HG03139 (cell line): ENCODE measurements at regions not wholly inside any gene's neighbourhood (a gene's known extent, or its start where the extent isn't known, plus 50 kb on each side); places are given as distances from the start of the nearest gene placed in this dataset.
"Not testable (repeated sequence)": the region's sequence is repeated elsewhere in the genome, so short reads cannot be mapped to it uniquely, and the experiment has no call there.

ENCODE experiments used
- ATAC-seq: cut with Tn5 transposase; IDR thresholded peaks from one replicate; pipeline ENCODE4 v1.9.1; 2021; ENCODE audit not compliant: unreplicated experiment

GRCh38 chr9:109972026-109972882 is 192.3 kb downstream of the PALM2AKAP2 start:
- peak; percentile 46 for ATAC-seq

- ATAC-seq = no peak
Observed at GRCh38 chr9:109973336-109973735, 193.3 kb downstream of the PALM2AKAP2 start.

- ATAC-seq = peak; percentile 66
Observed at GRCh38 chr9:109974143-109974917, 194.3 kb downstream of the PALM2AKAP2 start.

GRCh38 chr9:109974918-109975276 is 194.9 kb downstream of the PALM2AKAP2 start:
- no peak for ATAC-seq

- ATAC-seq = no peak
Observed at GRCh38 chr9:109975574-109976295, 195.7 kb downstream of the PALM2AKAP2 start.

- ATAC-seq = no peak
Observed at GRCh38 chr9:109976303-109976702, 196.3 kb downstream of the PALM2AKAP2 start.

GRCh38 chr9:109977521-109977920 is 197.5 kb downstream of the PALM2AKAP2 start:
- ATAC-seq = no peak

GRCh38 chr9:109981091-109981490 is 201.1 kb downstream of the PALM2AKAP2 start:
- no peak for ATAC-seq

GRCh38 chr9:109986521-109986991 is 206.6 kb downstream of the PALM2AKAP2 start:
- ATAC-seq = no peak

- no peak for ATAC-seq
Observed at GRCh38 chr9:109989296-109989695, 209.3 kb downstream of the PALM2AKAP2 start.

- no peak for ATAC-seq
Observed at GRCh38 chr9:109990541-109990940, 210.5 kb downstream of the PALM2AKAP2 start.

GRCh38 chr9:109992293-109992692 is 212.3 kb downstream of the PALM2AKAP2 start:
- ATAC-seq = no peak

- no peak for ATAC-seq
Observed at GRCh38 chr9:109993250-109993978, 213.4 kb downstream of the PALM2AKAP2 start.

GRCh38 chr9:109994141-109994540 is 213.8 kb downstream of the C9orf152 start:
- no peak for ATAC-seq

GRCh38 chr9:109996936-109997580 is 210.9 kb downstream of the C9orf152 start:
- ATAC-seq = no peak

GRCh38 chr9:109997682-109998081 is 210.3 kb downstream of the C9orf152 start:
- ATAC-seq = no peak

GRCh38 chr9:110005521-110005920 is 202.4 kb downstream of the C9orf152 start:
- ATAC-seq = not testable (repeated sequence)

GRCh38 chr9:110006657-110007056 is 201.3 kb downstream of the C9orf152 start:
- ATAC-seq = no peak

- no peak for ATAC-seq
Observed at GRCh38 chr9:110007477-110008270, 200.3 kb downstream of the C9orf152 start.
